K562 (cell line): ENCODE measurements at regions not wholly inside any gene's neighbourhood (a gene's known extent, or its start where the extent isn't known, plus 50 kb on each side); places are given as distances from the start of the nearest gene placed in this dataset.

Source experiments
- ATAC-seq: fragments of 200-7000 bp; cut with Tn5 transposase; 3 replicates; pipeline ENCODE4 v1.9.1; 2020; ENCODE audit warnings: moderate library complexity
- BruUV-seq: library from RNA; stranded (reverse); fragments of 400-500 nt; replicated peaks from 2 replicates; lab custom pipeline; 2021; lab: Mats Ljungman, UMichigan
- CTCF ChIA-PET: fragments of 300-600 bp; formaldehyde crosslinking; extraction: SDS; loops from one replicate; lab custom pipeline; 2021; ENCODE audit warnings: low intra/inter-chr PET ratio; lab: Yijun Ruan, JAX
- POLR2A ChIA-PET: fragments of 300-600, 350-650 bp; sonication (Branson Sonifier 250); formaldehyde crosslinking; extraction: SDS; loops from one replicate; lab custom pipeline; 2021; ENCODE audit warnings: antibody characterized with exemption, inconsistent platforms; lab: Yijun Ruan, JAX
- DNase-seq, 4 experiments: peaks; one replicate each; pipeline versions ENCODE4 v3.0.0 to v3.0.0-alpha.2; 2011 to 2018; ENCODE audit warnings: low spot score in 3 of 4, mixed read lengths in 3 of 4; ENCODE audit errors: extremely low read depth in 1 of 4
- FAIRE-seq: peaks from 2 replicates; lab custom pipeline; 2011; peaks lifted over from hg19 to GRCh38; lab: Jason Lieb, UNC
- H2AFZ ChIP-seq: 2 replicates; pipeline ENCODE4 v1.6.0; 2011; ENCODE audit warnings: low read depth, low read length, control low read depth, inconsistent platforms
- H3K27ac ChIP-seq: fragments of 200-600 bp; 3 replicates; pipeline ENCODE4 v1.8.0; 2011; ENCODE audit warnings: low read depth, mild to moderate bottlenecking, control low read depth, inconsistent platforms, low read length, moderate library complexity, mixed read lengths; ENCODE audit errors: extremely low read depth
- H3K27me3 ChIP-seq, 2 experiments: fragments of 300-600 bp in 1 of 2; 2 replicates in 1 of 2; 3 replicates in 1 of 2; pipeline versions ENCODE4 v1.6.0 to v1.8.0; 2011; ENCODE audit warnings: inconsistent platforms in 2 of 2, low read length in 2 of 2, mild to moderate bottlenecking in 1 of 2, mixed read lengths in 1 of 2, moderate library complexity in 1 of 2; ENCODE audit not compliant: control insufficient read depth in 2 of 2, insufficient read depth in 2 of 2
- H3K36me3 ChIP-seq: fragments of 300-600 bp; 3 replicates; pipeline ENCODE4 v1.8.0; 2011; ENCODE audit warnings: mild to moderate bottlenecking, low read length, inconsistent platforms; ENCODE audit not compliant: control insufficient read depth, insufficient read depth
- H3K4me1 ChIP-seq, 2 experiments: fragments of 200-600 bp in 1 of 2; replicated peaks in 1 of 2; 2 replicates in 1 of 2; 3 replicates in 1 of 2; pipeline versions ENCODE4 v1.5.1 to v1.8.0; 2011; ENCODE audit warnings: inconsistent platforms in 2 of 2, low read length in 2 of 2, mild to moderate bottlenecking in 1 of 2, mixed read lengths in 1 of 2, moderate library complexity in 1 of 2; ENCODE audit not compliant: control insufficient read depth in 2 of 2, insufficient read depth in 2 of 2
- H3K4me2 ChIP-seq: 2 replicates; pipeline ENCODE4 v1.6.1; 2011; ENCODE audit warnings: low read length, control low read depth, inconsistent platforms, mixed read lengths; ENCODE audit not compliant: insufficient read depth
- H3K4me3 ChIP-seq: fragments of 200-600 bp; sonication (generic), shearing (Covaris generic); 2 replicates; pipeline ENCODE4 v1.5.1; 2016; ENCODE audit warnings: control low read depth, inconsistent platforms
- H3K79me2 ChIP-seq: fragments of 200-600 bp; 3 replicates; pipeline ENCODE4 v1.8.0; 2011; ENCODE audit warnings: low read length, inconsistent platforms; ENCODE audit not compliant: control insufficient read depth, insufficient read depth
- H3K9ac ChIP-seq, 2 experiments: 2 replicates each; pipeline versions ENCODE4 v1.6.0 to v1.6.1; 2011; ENCODE audit warnings: low read depth in 2 of 2, low read length in 2 of 2, control low read depth in 1 of 2, inconsistent platforms in 1 of 2, mild to moderate bottlenecking in 1 of 2, mixed read lengths in 1 of 2; ENCODE audit not compliant: insufficient read depth in 1 of 2
- H3K9me1 ChIP-seq: one replicate; pipeline ENCODE4 v1.6.0; 2011; ENCODE audit warnings: inconsistent platforms, mild to moderate bottlenecking, low read length, moderate library complexity; ENCODE audit not compliant: control insufficient read depth, insufficient read depth
- H3K9me3 ChIP-seq: replicated peaks from 2 replicates; pipeline ENCODE4 v1.5.1; 2011; ENCODE audit warnings: low read depth, low read length, inconsistent platforms; ENCODE audit not compliant: control insufficient read depth, insufficient read depth
- H4K20me1 ChIP-seq: replicated peaks from 2 replicates; pipeline ENCODE4 v1.6.1; 2011; ENCODE audit warnings: low read length, inconsistent platforms, mixed read lengths; ENCODE audit not compliant: control insufficient read depth, insufficient read depth
- POLR2H ChIP-seq: IDR thresholded peaks from 2 replicates; pipeline ENCODE4 v1.6.1; 2016; ENCODE audit warnings: missing genetic modification characterization, low read depth, mild to moderate bottlenecking, control low read depth, missing compliant biosample characterization, moderate library complexity
- REST ChIP-seq, 2 experiments: fragments of 450-650 bp; formaldehyde crosslinking in 1 of 2; IDR thresholded peaks; 2 replicates each; pipeline versions ENCODE4 v1.4.0 to v1.6.1; 2014 to 2020; ENCODE audit warnings: mild to moderate bottlenecking in 2 of 2, borderline replicate concordance in 1 of 2, low read depth in 1 of 2
- in situ Hi-C: fragments of 300-500 bp; cut with MboI; formaldehyde crosslinking; loops from 4 replicates; pipeline ENCODE4 v1.15.0; 2018; ENCODE audit warnings: inconsistent platforms, mixed read lengths
- intact Hi-C: fragments of 100-400 bp; cut with micrococcal nuclease; formaldehyde crosslinking; loops from 2 replicates; pipeline ENCODE4 v1.14.2; 2022

- Histone ChIP-seq H4K20me1 (no peaks in the 10 kb centered on the region), H3K79me2 (no peaks in the 10 kb centered on the region), H3K4me3 (no peak overlapping the region), H3K27ac (no peak overlapping the region), H3K27me3 (no peaks in the 10 kb centered on the region), H3K4me1 (no peaks in the 10 kb centered on the region; a peak in 1 of 5 replicates), H3K9me3 (no peaks in the 10 kb centered on the region), H2AFZ (no peak overlapping the region), H3K4me2 (no peak overlapping the region), H3K9me1 (no peaks in the 10 kb centered on the region), H3K36me3 (no peaks in the 10 kb centered on the region), H3K9ac (no peak overlapping the region)
- intact Hi-C loops (no loop called here), in situ Hi-C loops (no loop called here)
- CTCF ChIA-PET: no interaction called here
- DNase-seq (no peak), ATAC-seq (no peak), FAIRE-seq (no peak)
- TF ChIP-seq POLR2H (tag) (0 out of 2 replicates have a peak, but pooled peaks have one; percentile 19), REST (IDR thresholded peaks at IDR 0.05; ENCODE audit: borderline replicate concordance) (no peak), REST (CRISPR knock-in tag; IDR thresholded peaks at IDR 0.05; ENCODE audit: low read depth) (no peak)
- POLR2A ChIA-PET: no interaction called here
- BruUV-seq: no TSS peak
These were observed 381.3 kb upstream of the INTU start for GRCh38 chr4:127251423-127251822.
